ENCODE measurements at regions not wholly inside any gene's neighbourhood (a gene's known extent, or its start where the extent isn't known, plus 50 kb on each side); places are given as distances from the start of the nearest gene placed in this dataset.

DNA sequence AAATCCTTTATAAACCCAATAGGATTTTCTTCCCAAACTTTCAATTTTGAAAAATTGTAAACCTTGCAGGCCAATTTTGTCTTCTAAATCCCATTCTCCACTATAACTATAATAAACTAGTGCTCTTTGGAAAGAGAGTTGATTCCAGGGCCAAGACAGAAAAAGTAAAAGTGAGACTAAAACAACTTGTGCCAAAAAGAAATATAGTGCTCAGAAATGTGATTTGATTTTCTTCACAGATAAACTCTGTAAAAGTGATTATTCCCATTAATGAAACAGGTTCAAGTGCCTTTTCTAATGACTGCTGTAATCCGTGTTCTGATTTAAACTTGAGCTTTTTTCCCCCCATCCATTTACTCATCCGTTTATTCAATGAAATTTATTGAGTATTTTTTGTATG lies 1831.1 kb downstream of the SLITRK5 start:
- H3K4me1 ChIP-seq (replicated peaks in 1 of 2; ENCODE audit: control insufficient read depth in 2 of 2, insufficient read depth in 2 of 2, low read length in 2 of 2) = no peaks in the 10 kb centered on the region
- ATAC-seq = no peak
- no peaks in the 10 kb centered on the region for H3K27me3 ChIP-seq (ENCODE audit: control insufficient read depth in 2 of 2, insufficient read depth in 2 of 2, low read length in 2 of 2)
- BruUV-seq (replicated peaks) = no TSS peak
- no peaks in the 10 kb centered on the region for H3K9me1 ChIP-seq (ENCODE audit: control insufficient read depth, insufficient read depth, low read length)
- DNase-seq (ENCODE audit: extremely low read depth in 1 of 4, low spot score in 3 of 4) = no peak
- 0% methylated on average over 1 of the region's 2 CpGs for WGBS (ENCODE audit: insufficient coverage, low coverage, missing lambda C conversion rate)
- no peak for FAIRE-seq
- in situ Hi-C loops (cut with MboI) = no loop called here
- TF ChIP-seq HNRNPL (IDR thresholded peaks at IDR 0.05; ENCODE audit: low read depth, low read length) = no peak
- no peaks in the 10 kb centered on the region for H3K9me3 ChIP-seq (replicated peaks; ENCODE audit: control insufficient read depth, insufficient read depth, low read depth, low read length)
- H3K36me3 ChIP-seq (ENCODE audit: control insufficient read depth, insufficient read depth, low read length) = no peaks in the 10 kb centered on the region
- H2AFZ ChIP-seq (ENCODE audit: low read depth, low read length) = no peak overlapping the region
- H3K9ac ChIP-seq (ENCODE audit: insufficient read depth in 1 of 2, low read depth in 2 of 2, low read length in 2 of 2) = no peak overlapping the region
- H3K4me2 ChIP-seq (ENCODE audit: insufficient read depth, low read length) = no peak overlapping the region
- H4K20me1 ChIP-seq (replicated peaks; ENCODE audit: control insufficient read depth, insufficient read depth, low read length) = no peaks in the 10 kb centered on the region
- intact Hi-C loops (cut with micrococcal nuclease) = no loop called here
- ChIA-PET CTCF (ENCODE audit: low intra/inter-chr PET ratio) (no interaction called here), POLR2A (no interaction called here)
- H3K79me2 ChIP-seq (ENCODE audit: control insufficient read depth, insufficient read depth, low read length) = no peaks in the 10 kb centered on the region
- no peak overlapping the region for H3K27ac ChIP-seq (ENCODE audit: extremely low read depth, low read depth, low read length)
- H3K4me3 ChIP-seq = no peak overlapping the region

DNA sequence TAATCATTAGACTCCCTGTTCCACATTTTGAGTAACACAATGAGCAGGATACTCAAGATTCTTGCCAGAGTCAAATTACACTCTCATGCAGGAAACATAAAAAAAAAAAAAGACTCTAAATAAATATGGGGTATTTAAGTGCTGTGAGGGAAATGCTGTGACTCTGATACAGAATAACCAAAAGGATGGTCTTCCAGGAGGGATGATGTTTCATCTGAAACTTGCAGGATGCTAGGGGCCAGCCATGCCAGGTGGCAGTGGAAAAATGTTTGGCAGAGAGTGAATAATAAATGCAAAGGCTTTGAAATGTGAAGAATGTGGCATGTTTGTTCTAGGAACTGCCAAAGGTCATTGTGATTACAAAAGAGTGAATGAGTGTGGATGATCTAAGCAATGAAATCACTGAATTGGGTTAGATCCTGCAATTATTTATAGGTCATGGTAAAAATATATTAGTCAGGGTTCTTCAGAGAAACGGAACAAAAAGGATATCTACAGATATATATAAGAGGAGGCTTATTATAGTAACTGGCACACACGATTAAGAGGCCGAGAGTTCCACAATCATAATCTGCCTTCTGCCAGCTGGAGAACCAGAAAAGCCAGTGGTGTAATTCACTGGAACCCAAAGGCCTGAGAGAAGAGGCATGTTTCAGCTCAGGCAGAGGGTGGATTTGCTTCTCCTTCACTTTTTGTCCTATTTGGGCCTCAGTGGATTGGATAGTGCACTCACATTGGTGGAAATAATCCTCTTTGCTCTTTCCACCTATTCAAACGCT lies 1832.8 kb upstream of the MIR17HG start:
- Histone ChIP-seq H3K4me1 (replicated peaks in 1 of 2; ENCODE audit: control insufficient read depth in 2 of 2, insufficient read depth in 2 of 2, low read length in 2 of 2) (no peaks in the 10 kb centered on the region), H3K4me3 (no peak overlapping the region), H2AFZ (ENCODE audit: low read depth, low read length) (no peak overlapping the region), H3K79me2 (ENCODE audit: control insufficient read depth, insufficient read depth, low read length) (no peaks in the 10 kb centered on the region), H3K9me1 (ENCODE audit: control insufficient read depth, insufficient read depth, low read length) (no peaks in the 10 kb centered on the region), H3K9ac (ENCODE audit: insufficient read depth in 1 of 2, low read depth in 2 of 2, low read length in 2 of 2) (no peak overlapping the region), H3K27ac (ENCODE audit: extremely low read depth, low read depth, low read length) (no peak overlapping the region), H3K27me3 (ENCODE audit: control insufficient read depth in 2 of 2, insufficient read depth in 2 of 2, low read length in 2 of 2) (no peaks in the 10 kb centered on the region), H3K36me3 (ENCODE audit: control insufficient read depth, insufficient read depth, low read length) (no peaks in the 10 kb centered on the region), H4K20me1 (replicated peaks; ENCODE audit: control insufficient read depth, insufficient read depth, low read length) (no peaks in the 10 kb centered on the region), H3K9me3 (replicated peaks; ENCODE audit: control insufficient read depth, insufficient read depth, low read depth, low read length) (no peaks in the 10 kb centered on the region), H3K4me2 (ENCODE audit: insufficient read depth, low read length) (no peak overlapping the region)
- FAIRE-seq (no peak), ATAC-seq (no peak), DNase-seq (ENCODE audit: extremely low read depth in 1 of 4, low spot score in 3 of 4) (no peak)
- WGBS (ENCODE audit: insufficient coverage, low coverage, missing lambda C conversion rate) = 3% methylated on average over 4 of the region's 4 CpGs
- no peak for TF ChIP-seq FOSL1 (tag; conservative IDR thresholded peaks at IDR 0.05)
- no TSS peak for BruUV-seq (replicated peaks)
- CTCF ChIA-PET (ENCODE audit: low intra/inter-chr PET ratio) = no interaction called here
- intact Hi-C loops (cut with micrococcal nuclease) (no loop called here), in situ Hi-C loops (cut with MboI) (no loop called here)
- POLR2A ChIA-PET = no interaction called here

Measured in K562 (cell line).